Bone marrow (tissue), 2 donors: ENCODE measurements at regions not wholly inside any gene's neighbourhood (a gene's known extent, or its start where the extent isn't known, plus 50 kb on each side); places are given as distances from the start of the nearest gene placed in this dataset.

Source experiments
- DNase-seq, 2 donors: peaks; one replicate each; lab custom pipeline; 2025; lab: John Stamatoyannopoulos, UW

- DNase-seq: no peak
Measured at GRCh38 chr20:48571949-48572847, 255.6 kb downstream of the PREX1 start.

- no peak for DNase-seq
Measured at GRCh38 chr20:48569679-48570078, 258.1 kb downstream of the PREX1 start.

- no peak for DNase-seq
Measured at GRCh38 chr20:48568520-48568919, 259.3 kb downstream of the PREX1 start.

GRCh38 chr20:48567145-48567544, 260.7 kb downstream of the PREX1 start:
- no peak for DNase-seq

- DNase-seq: no peak
Measured at GRCh38 chr20:48564982-48565539, 262.7 kb downstream of the PREX1 start.

- DNase-seq: no peak
Measured at GRCh38 chr20:48563191-48563870, 264.5 kb downstream of the PREX1 start.

- DNase-seq: no peak
Measured at GRCh38 chr20:48562586-48563116, 265.1 kb downstream of the PREX1 start.

GRCh38 chr20:48558906-48559305, 268.9 kb downstream of the PREX1 start:
- no peak for DNase-seq

GRCh38 chr20:48557380-48557779, 270.4 kb downstream of the PREX1 start:
- no peak for DNase-seq

GRCh38 chr20:48556956-48557355, 270.8 kb downstream of the PREX1 start:
- no peak for DNase-seq

GRCh38 chr20:48552550-48552949, 275.2 kb downstream of the PREX1 start:
- DNase-seq: no peak

- no peak for DNase-seq
Measured at GRCh38 chr20:48550814-48551213, 277.0 kb downstream of the PREX1 start.

- DNase-seq: no peak
Measured at GRCh38 chr20:48547664-48548063, 280.1 kb downstream of the PREX1 start.

GRCh38 chr20:48544402-48545339, 283.1 kb downstream of the PREX1 start:
- DNase-seq: no peak

- DNase-seq: no peak
Measured at GRCh38 chr20:48541581-48542071, 286.2 kb downstream of the PREX1 start.

GRCh38 chr20:48538856-48539255, 288.9 kb downstream of the PREX1 start:
- no peak for DNase-seq

GRCh38 chr20:48538058-48538825, 289.6 kb downstream of the PREX1 start:
- no peak for DNase-seq

GRCh38 chr20:48536206-48536605, 291.6 kb downstream of the PREX1 start:
- no peak for DNase-seq

GRCh38 chr20:48535556-48535955, 292.2 kb downstream of the PREX1 start:
- no peak for DNase-seq

GRCh38 chr20:48532028-48532427, 295.8 kb downstream of the PREX1 start:
- no peak for DNase-seq

GRCh38 chr20:48531505-48531904, 296.3 kb downstream of the PREX1 start:
- DNase-seq: no peak
